IPS-18a (cell line): ENCODE measurements at regions not wholly inside any gene's neighbourhood (a gene's known extent, or its start where the extent isn't known, plus 50 kb on each side); places are given as distances from the start of the nearest gene placed in this dataset.

Source experiments
- H3K27ac ChIP-seq: one replicate; pipeline ENCODE4 v1.5.1; 2013; ENCODE audit warnings: low read length
- H3K27me3 ChIP-seq: one replicate; pipeline ENCODE4 v1.6.1; 2013; ENCODE audit warnings: mild to moderate bottlenecking, low read length; ENCODE audit not compliant: control insufficient read depth, insufficient read depth
- H3K36me3 ChIP-seq: one replicate; pipeline ENCODE4 v1.6.1; 2013; ENCODE audit warnings: low read depth, low read length; ENCODE audit not compliant: control insufficient read depth
- H3K4me1 ChIP-seq: one replicate; pipeline ENCODE4 v1.6.1; 2013; ENCODE audit warnings: low read depth, low read length; ENCODE audit not compliant: control insufficient read depth
- H3K4me3 ChIP-seq: one replicate; pipeline ENCODE4 v1.5.1; 2013; ENCODE audit warnings: low read length
- H3K9ac ChIP-seq: one replicate; pipeline ENCODE4 v1.6.1; 2013; ENCODE audit warnings: mild to moderate bottlenecking, low read length, moderate library complexity
- H3K9me3 ChIP-seq: one replicate; pipeline ENCODE4 v1.6.1; 2013; ENCODE audit warnings: low read depth, low read length; ENCODE audit not compliant: control insufficient read depth

DNA sequence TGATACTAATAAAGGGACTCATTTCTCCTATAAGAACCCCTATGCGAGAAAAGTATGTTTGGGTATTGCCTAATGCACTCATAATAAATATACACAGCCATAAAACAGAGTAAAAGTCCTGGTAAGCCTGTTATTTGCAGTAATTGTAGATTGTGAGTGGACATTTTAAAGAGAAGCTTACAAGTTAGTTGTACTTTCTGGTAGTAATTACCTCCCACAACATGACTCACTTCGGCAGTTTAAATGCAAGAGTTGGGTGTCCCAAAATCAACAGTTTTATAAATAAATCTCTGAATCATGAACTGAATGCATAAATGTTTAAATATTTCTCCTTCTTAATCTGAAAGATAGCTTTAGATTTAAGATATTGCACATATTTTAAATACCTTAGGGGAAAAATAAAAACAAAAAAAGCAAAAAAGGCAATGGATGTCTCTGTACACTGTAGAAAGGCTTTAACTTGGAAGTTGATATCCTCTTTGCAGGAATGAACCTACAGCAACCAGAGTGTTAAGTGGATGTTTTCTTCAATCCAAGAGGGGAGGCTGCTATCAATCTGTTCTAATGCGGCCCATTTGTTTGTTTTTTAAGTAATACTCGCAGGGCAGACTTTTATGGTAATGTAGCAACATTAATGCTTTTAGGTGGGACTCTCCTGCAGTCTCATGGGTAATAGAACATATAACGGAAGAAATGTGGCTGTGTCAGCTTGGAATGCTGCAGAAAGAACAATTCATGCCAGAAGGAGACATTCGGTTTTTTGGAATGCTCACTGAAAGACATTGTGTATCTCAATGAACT, 57.3 kb upstream of the ZEB1 start:
- Histone ChIP-seq H3K36me3 (no peaks in the 10 kb centered on the region), H3K27ac (no peak overlapping the region)

DNA sequence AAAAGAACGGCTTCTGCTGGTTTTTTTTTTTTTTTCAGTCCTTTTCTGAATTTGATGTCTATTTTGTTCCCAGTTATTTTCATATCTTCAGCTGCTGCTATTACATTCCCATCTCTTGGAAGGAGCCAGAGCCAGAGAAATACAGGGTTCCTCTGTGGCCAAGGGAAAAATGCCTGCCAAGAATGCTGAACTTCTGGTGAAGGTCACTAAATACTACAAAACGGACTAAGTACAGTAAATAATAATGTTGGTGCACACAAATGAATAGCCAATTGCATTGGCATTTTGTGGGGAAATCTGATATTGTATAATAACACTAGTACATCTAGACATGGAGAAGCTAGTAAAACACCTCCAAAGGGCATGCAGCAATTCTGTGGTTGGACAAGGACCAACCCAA, 56.3 kb upstream of the ZEB1 start:
- H3K27me3 ChIP-seq = no peaks in the 10 kb centered on the region
- H3K4me1 ChIP-seq = no peaks in the 10 kb centered on the region
- no peak overlapping the region for H3K27ac ChIP-seq
- no peaks in the 10 kb centered on the region for H3K9me3 ChIP-seq
- H3K9ac ChIP-seq = no peak overlapping the region
- no peaks in the 10 kb centered on the region for H3K36me3 ChIP-seq
- no peak overlapping the region for H3K4me3 ChIP-seq

More for the DNA sequence above, 57.3 kb upstream of the ZEB1 start:
- H3K4me1 ChIP-seq = no peaks in the 10 kb centered on the region
- no peak overlapping the region for H3K9ac ChIP-seq
- H3K27me3 ChIP-seq = no peaks in the 10 kb centered on the region
- H3K4me3 ChIP-seq = no peak overlapping the region
- H3K9me3 ChIP-seq = no peaks in the 10 kb centered on the region

DNA sequence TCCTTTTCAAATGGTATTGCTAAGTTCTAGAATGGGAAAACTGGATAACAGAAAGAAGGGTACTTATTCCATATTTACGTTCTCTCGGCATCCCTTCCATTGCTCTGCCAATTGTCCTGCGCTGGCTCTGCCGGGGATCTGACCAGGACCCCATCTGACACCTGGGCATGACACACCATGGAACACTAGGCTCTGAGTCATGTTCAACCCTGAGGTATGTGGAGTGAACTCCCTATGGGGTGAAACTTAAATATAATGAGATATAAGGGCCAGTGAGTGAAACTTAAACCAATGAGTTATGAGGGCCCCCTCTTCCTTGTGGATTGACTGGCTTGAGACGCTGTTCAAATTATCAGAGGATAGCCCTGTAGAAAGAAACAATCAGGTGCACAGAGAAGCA, 55.1 kb upstream of the ZEB1 start:
- Histone ChIP-seq H3K36me3 (no peaks in the 10 kb centered on the region), H3K9me3 (no peaks in the 10 kb centered on the region)

GRCh38 chr10:31268444-31269303, 50.3 kb upstream of the ZEB1 start:
- no peak overlapping the region for H3K9ac ChIP-seq
- no peaks in the 10 kb centered on the region for H3K9me3 ChIP-seq
- H3K27ac ChIP-seq = no peak overlapping the region
- H3K4me3 ChIP-seq = no peak overlapping the region
- no peaks in the 10 kb centered on the region for H3K27me3 ChIP-seq
- no peaks in the 10 kb centered on the region for H3K36me3 ChIP-seq
- no peaks in the 10 kb centered on the region for H3K4me1 ChIP-seq

More for the DNA sequence above, 55.1 kb upstream of the ZEB1 start:
- Histone ChIP-seq H3K4me3 (no peak overlapping the region), H3K9ac (no peak overlapping the region), H3K4me1 (no peaks in the 10 kb centered on the region), H3K27ac (no peak overlapping the region), H3K27me3 (no peaks in the 10 kb centered on the region)
